ENCODE measurements at regions not wholly inside any gene's neighbourhood (a gene's known extent, or its start where the extent isn't known, plus 50 kb on each side); places are given as distances from the start of the nearest gene placed in this dataset.
A peak's percentile ranks its signal among the peaks of the same experiment; 100 is the strongest.
"Not testable (repeated sequence)": the region's sequence is repeated elsewhere in the genome, so short reads cannot be mapped to it uniquely, and the experiment has no call there.

- no peak for DNase-seq (ENCODE audit: low read depth)
Measured at GRCh38 chr2:56801214-56801613, 617.4 kb downstream of the CCDC85A start.

- no peak for DNase-seq (ENCODE audit: low read depth)
Measured at GRCh38 chr2:56801770-56802169, 618.0 kb downstream of the CCDC85A start.

- DNase-seq (ENCODE audit: low read depth): no peak
Measured at GRCh38 chr2:56803596-56803995, 619.8 kb downstream of the CCDC85A start.

- DNase-seq (ENCODE audit: low read depth): no peak
Measured at GRCh38 chr2:56806924-56807323, 623.1 kb downstream of the CCDC85A start.

- DNase-seq (ENCODE audit: low read depth): no peak
Measured at GRCh38 chr2:56807861-56808260, 624.1 kb downstream of the CCDC85A start.

- no peak for DNase-seq (ENCODE audit: low read depth)
Measured at GRCh38 chr2:56811401-56811800, 627.6 kb downstream of the CCDC85A start.

- DNase-seq (ENCODE audit: low read depth): no peak
Measured at GRCh38 chr2:56812432-56812831, 628.6 kb downstream of the CCDC85A start.

GRCh38 chr2:56813490-56813889 is 629.7 kb downstream of the CCDC85A start:
- no peak for DNase-seq (ENCODE audit: low read depth)

GRCh38 chr2:56816666-56817065 is 632.9 kb downstream of the CCDC85A start:
- DNase-seq (ENCODE audit: low read depth): no peak

GRCh38 chr2:56831780-56832179 is 648.0 kb downstream of the CCDC85A start:
- DNase-seq (ENCODE audit: low read depth): peak; percentile 12

GRCh38 chr2:56834686-56835085 is 650.9 kb downstream of the CCDC85A start:
- no peak for DNase-seq (ENCODE audit: low read depth)

GRCh38 chr2:56840009-56840408 is 656.2 kb downstream of the CCDC85A start:
- not testable (repeated sequence) for DNase-seq (ENCODE audit: low read depth)

GRCh38 chr2:56860991-56861390 is 677.2 kb downstream of the CCDC85A start:
- no peak for DNase-seq (ENCODE audit: low read depth)

GRCh38 chr2:56871644-56872043 is 687.9 kb downstream of the CCDC85A start:
- DNase-seq (ENCODE audit: low read depth): no peak

- no peak for DNase-seq (ENCODE audit: low read depth)
Measured at GRCh38 chr2:56874717-56875116, 690.9 kb downstream of the CCDC85A start.

GRCh38 chr2:56889738-56890137 is 705.9 kb downstream of the CCDC85A start:
- no peak for DNase-seq (ENCODE audit: low read depth)

GRCh38 chr2:56892382-56892781 is 708.6 kb downstream of the CCDC85A start:
- no peak for DNase-seq (ENCODE audit: low read depth)

GRCh38 chr2:56898986-56899385 is 715.2 kb downstream of the CCDC85A start:
- no peak for DNase-seq (ENCODE audit: low read depth)

- DNase-seq (ENCODE audit: low read depth): no peak
Measured at GRCh38 chr2:56912490-56912889, 728.7 kb downstream of the CCDC85A start.

- DNase-seq (ENCODE audit: low read depth): no peak
Measured at GRCh38 chr2:56918790-56919189, 735.0 kb downstream of the CCDC85A start.

GRCh38 chr2:56933976-56934375 is 750.2 kb downstream of the CCDC85A start:
- no peak for DNase-seq (ENCODE audit: low read depth)

- no peak for DNase-seq (ENCODE audit: low read depth)
Measured at GRCh38 chr2:56934866-56935265, 751.1 kb downstream of the CCDC85A start.

- DNase-seq (ENCODE audit: low read depth): no peak
Measured at GRCh38 chr2:56940054-56940453, 756.3 kb downstream of the CCDC85A start.

GRCh38 chr2:56952871-56953270 is 769.1 kb downstream of the CCDC85A start:
- DNase-seq (ENCODE audit: low read depth): no peak

All from myocyte (in vitro differentiated cells).